Esophagus muscularis mucosa (tissue), 4 donors: ENCODE measurements at regions not wholly inside any gene's neighbourhood (a gene's known extent, or its start where the extent isn't known, plus 50 kb on each side); places are given as distances from the start of the nearest gene placed in this dataset.

ENCODE experiments used
- CTCF ChIP-seq, 3 experiments: fragments of 200-600 bp in 2 of 3; fragments of 450-650 bp in 1 of 3; sonication (generic) in 2 of 3; IDR thresholded peaks; one replicate each; pipeline ENCODE4 v1.5.1; 2017 to 2019; ENCODE audit warnings: antibody characterized with exemption in 3 of 3, mild to moderate bottlenecking in 2 of 3, moderate library complexity in 1 of 3
- EP300 ChIP-seq: sonication (generic); formaldehyde crosslinking; IDR thresholded peaks from one replicate; pipeline ENCODE4 v1.6.1; 2017; ENCODE audit warnings: antibody characterized with exemption
- POLR2A ChIP-seq: fragments of 450-650 bp; IDR thresholded peaks from one replicate; pipeline ENCODE4 v1.6.1; 2017; ENCODE audit warnings: antibody characterized with exemption, moderate library complexity, mild to moderate bottlenecking, low read depth
- POLR2AphosphoS5 ChIP-seq, 2 donors: sonication (generic); formaldehyde crosslinking; IDR thresholded peaks; one replicate each; pipeline ENCODE4 v1.6.1; 2017; ENCODE audit warnings: antibody characterized with exemption in 2 of 2

- TF ChIP-seq POLR2AphosphoS5 (IDR thresholded peaks at IDR 0.05) = no peak
- no peak for TF ChIP-seq CTCF (IDR thresholded peaks at IDR 0.05)
- TF ChIP-seq POLR2A = no peak
- no peak for TF ChIP-seq EP300
These were observed 2285.8 kb downstream of the TP53TG3F start for GRCh38 chr16:35745191-35745590.
